Parathyroid adenoma (tissue), 2 donors: ENCODE measurements at regions not wholly inside any gene's neighbourhood (a gene's known extent, or its start where the extent isn't known, plus 50 kb on each side); places are given as distances from the start of the nearest gene placed in this dataset.

Source experiments
- H2AFZ ChIP-seq: fragments of 300-600 bp; sonication (generic); one replicate; pipeline ENCODE4 v1.7.0; 2017; ENCODE audit warnings: antibody characterized with exemption, mild to moderate bottlenecking
- H3K27ac ChIP-seq: fragments of 300-600 bp; sonication (generic); one replicate; pipeline ENCODE4 v1.7.0; 2017
- H3K27me3 ChIP-seq: fragments of 300-600 bp; sonication (generic); one replicate; pipeline ENCODE4 v1.7.0; 2017; ENCODE audit warnings: low read length; ENCODE audit not compliant: control insufficient read depth, insufficient read depth
- H3K36me3 ChIP-seq: fragments of 300-600 bp; sonication (generic); one replicate; pipeline ENCODE4 v1.7.0; 2017; ENCODE audit warnings: low read length; ENCODE audit not compliant: control insufficient read depth, insufficient read depth
- H3K4me1 ChIP-seq: fragments of 300-600 bp; sonication (generic); one replicate; pipeline ENCODE4 v1.7.0; 2017; ENCODE audit warnings: control low read depth
- H3K4me2 ChIP-seq: fragments of 300-600 bp; sonication (generic); one replicate; pipeline ENCODE4 v1.7.0; 2017; ENCODE audit warnings: low read length
- H3K4me3 ChIP-seq: fragments of 300-600 bp; sonication (generic); one replicate; pipeline ENCODE4 v1.7.0; 2017; ENCODE audit warnings: low read depth, low read length
- H3K79me2 ChIP-seq: fragments of 300-600 bp; sonication (generic); one replicate; pipeline ENCODE4 v1.7.0; 2017; ENCODE audit warnings: control low read depth
- H3K9ac ChIP-seq: fragments of 300-600 bp; sonication (generic); one replicate; pipeline ENCODE4 v1.7.0; 2017; ENCODE audit warnings: mild to moderate bottlenecking
- H3K9me3 ChIP-seq: fragments of 300-600 bp; sonication (generic); one replicate; pipeline ENCODE4 v1.7.0; 2017; ENCODE audit warnings: low read length; ENCODE audit not compliant: control insufficient read depth
- TF ChIP-seq, protein P1 (sequence below): fragments of 300-600 bp; sonication (generic); IDR thresholded peaks from one replicate; pipeline ENCODE4 v1.7.0; 2017; ENCODE audit warnings: antibody characterized with exemption, mild to moderate bottlenecking
- donor health status: primary hyperparathyroidism.

DNA sequence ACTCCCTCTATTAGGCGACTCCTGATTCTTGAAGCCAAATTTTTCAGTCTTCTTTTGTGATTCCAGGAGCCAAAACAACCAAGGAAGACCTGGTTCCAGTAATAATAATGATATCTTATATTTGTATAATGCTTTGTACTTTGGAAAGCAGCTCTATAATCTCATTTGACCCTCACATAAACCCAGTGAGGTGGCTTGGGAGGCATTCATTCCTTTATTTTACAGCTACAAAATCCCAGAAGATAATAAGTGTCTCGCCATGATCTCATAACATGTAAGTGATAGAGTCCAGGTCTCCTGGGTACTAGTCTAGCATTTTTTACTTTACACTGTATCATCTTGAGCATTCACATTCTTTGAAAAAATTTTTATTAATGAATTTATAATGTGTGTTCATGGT, 143.1 kb downstream of the ACTBL2 start:
- Histone ChIP-seq H3K27ac (no peak overlapping the region), H3K4me1 (no peaks in the 10 kb centered on the region), H3K9me3 (no peaks in the 10 kb centered on the region), H3K27me3 (no peaks in the 10 kb centered on the region), H2AFZ (no peak overlapping the region), H3K79me2 (no peaks in the 10 kb centered on the region), H3K4me3 (no peak overlapping the region), H3K36me3 (no peaks in the 10 kb centered on the region), H3K9ac (no peak overlapping the region), H3K4me2 (no peak overlapping the region)
- TF ChIP-seq, protein P1, sequence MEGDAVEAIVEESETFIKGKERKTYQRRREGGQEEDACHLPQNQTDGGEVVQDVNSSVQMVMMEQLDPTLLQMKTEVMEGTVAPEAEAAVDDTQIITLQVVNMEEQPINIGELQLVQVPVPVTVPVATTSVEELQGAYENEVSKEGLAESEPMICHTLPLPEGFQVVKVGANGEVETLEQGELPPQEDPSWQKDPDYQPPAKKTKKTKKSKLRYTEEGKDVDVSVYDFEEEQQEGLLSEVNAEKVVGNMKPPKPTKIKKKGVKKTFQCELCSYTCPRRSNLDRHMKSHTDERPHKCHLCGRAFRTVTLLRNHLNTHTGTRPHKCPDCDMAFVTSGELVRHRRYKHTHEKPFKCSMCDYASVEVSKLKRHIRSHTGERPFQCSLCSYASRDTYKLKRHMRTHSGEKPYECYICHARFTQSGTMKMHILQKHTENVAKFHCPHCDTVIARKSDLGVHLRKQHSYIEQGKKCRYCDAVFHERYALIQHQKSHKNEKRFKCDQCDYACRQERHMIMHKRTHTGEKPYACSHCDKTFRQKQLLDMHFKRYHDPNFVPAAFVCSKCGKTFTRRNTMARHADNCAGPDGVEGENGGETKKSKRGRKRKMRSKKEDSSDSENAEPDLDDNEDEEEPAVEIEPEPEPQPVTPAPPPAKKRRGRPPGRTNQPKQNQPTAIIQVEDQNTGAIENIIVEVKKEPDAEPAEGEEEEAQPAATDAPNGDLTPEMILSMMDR: no peak

GRCh38 chr5:57338868-57339340, 143.7 kb downstream of the ACTBL2 start:
- no peak overlapping the region for H3K4me2 ChIP-seq
- TF ChIP-seq, protein P1: no peak
- no peaks in the 10 kb centered on the region for H3K4me1 ChIP-seq
- no peaks in the 10 kb centered on the region for H3K27me3 ChIP-seq
- no peak overlapping the region for H3K27ac ChIP-seq
- H3K79me2 ChIP-seq: no peaks in the 10 kb centered on the region
- H3K9ac ChIP-seq: no peak overlapping the region
- H3K9me3 ChIP-seq: no peaks in the 10 kb centered on the region
- no peaks in the 10 kb centered on the region for H3K36me3 ChIP-seq
- no peak overlapping the region for H2AFZ ChIP-seq
- no peak overlapping the region for H3K4me3 ChIP-seq

DNA sequence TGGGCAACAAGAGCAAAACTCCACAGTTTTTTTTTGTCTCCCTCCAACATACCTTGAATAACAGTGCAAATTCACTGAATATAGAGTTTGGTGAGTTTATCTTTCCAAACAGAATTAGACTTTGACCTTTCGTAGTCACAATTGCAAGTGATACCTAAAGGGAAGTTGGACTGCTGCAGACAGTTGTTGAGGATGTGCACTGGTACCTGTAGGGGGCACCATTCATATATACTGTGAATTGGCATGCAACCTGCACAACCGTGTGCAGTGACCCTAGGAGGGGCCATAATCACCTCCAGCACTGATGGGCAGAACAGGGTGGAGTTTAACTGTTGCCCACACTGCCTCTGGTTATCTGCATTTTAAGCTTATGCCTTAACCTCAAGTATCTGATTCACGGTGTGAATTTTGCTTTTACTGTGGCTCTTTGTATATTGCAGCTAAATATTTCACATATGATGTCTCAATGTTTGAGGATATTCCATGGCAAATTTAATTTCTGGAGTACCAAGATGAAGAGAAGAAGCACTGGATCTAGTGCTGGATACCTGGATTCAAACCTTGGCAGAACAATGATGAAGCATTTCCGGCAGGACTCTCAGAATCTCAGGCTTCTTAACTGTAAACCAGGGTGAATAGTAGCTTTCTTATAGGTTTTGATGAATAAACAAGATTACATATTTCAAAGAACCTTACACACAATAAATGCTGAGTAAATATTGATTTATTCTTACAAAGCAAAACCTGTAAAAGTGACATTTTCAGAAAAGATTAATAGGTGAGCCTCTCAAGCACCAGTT, 144.3 kb downstream of the ACTBL2 start:
- Histone ChIP-seq H3K4me1 (no peaks in the 10 kb centered on the region), H3K4me2 (no peak overlapping the region), H3K9me3 (no peaks in the 10 kb centered on the region), H3K36me3 (no peaks in the 10 kb centered on the region), H3K27ac (no peak overlapping the region), H3K79me2 (no peaks in the 10 kb centered on the region), H3K27me3 (no peaks in the 10 kb centered on the region), H2AFZ (no peak overlapping the region), H3K4me3 (no peak overlapping the region), H3K9ac (no peak overlapping the region)
- TF ChIP-seq, protein P1: no peak

DNA sequence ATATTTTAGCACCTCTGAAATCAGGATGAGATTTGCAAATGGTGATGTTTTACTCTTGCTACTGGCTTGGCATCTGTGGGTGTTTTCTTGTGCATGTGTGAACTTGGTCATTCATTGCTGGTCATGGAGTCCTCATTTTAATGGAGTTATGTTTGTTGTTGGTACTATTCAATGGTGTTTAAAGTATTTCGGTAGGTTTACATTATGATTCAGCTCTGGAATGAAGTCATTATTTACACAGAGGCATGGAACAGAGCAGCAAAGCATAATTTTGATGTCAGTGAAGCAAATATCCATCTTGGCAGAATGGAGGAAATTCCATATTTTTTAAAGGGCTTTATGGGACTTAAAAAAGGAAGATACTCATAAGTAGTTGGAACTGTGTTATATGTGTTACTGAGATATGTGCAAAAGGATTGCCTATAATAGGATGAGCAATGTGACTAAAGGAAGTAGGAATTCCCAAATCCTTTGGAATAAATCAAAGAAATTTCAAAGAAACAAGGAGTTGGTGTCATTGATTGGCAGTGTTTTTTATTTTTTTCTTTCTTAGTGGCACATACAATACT, 147.4 kb downstream of the ACTBL2 start:
- Histone ChIP-seq H2AFZ (no peak overlapping the region), H3K4me3 (no peak overlapping the region), H3K4me1 (no peaks in the 10 kb centered on the region), H3K79me2 (no peaks in the 10 kb centered on the region), H3K27ac (no peak overlapping the region), H3K4me2 (no peak overlapping the region), H3K9ac (no peak overlapping the region), H3K36me3 (no peaks in the 10 kb centered on the region), H3K9me3 (no peaks in the 10 kb centered on the region), H3K27me3 (no peaks in the 10 kb centered on the region)
- TF ChIP-seq, protein P1: no peak

- Histone ChIP-seq H3K4me3 (no peak overlapping the region), H3K27me3 (no peaks in the 10 kb centered on the region), H3K9ac (no peak overlapping the region), H3K36me3 (no peaks in the 10 kb centered on the region), H3K9me3 (no peaks in the 10 kb centered on the region), H3K79me2 (no peaks in the 10 kb centered on the region), H3K27ac (no peak overlapping the region), H3K4me1 (no peaks in the 10 kb centered on the region), H3K4me2 (no peak overlapping the region), H2AFZ (no peak overlapping the region)
- TF ChIP-seq, protein P1: no peak
These were observed 148.1 kb downstream of the ACTBL2 start for GRCh38 chr5:57334475-57334874.
